Neural progenitor cell (in vitro differentiated cells): ENCODE measurements at regions not wholly inside any gene's neighbourhood (a gene's known extent, or its start where the extent isn't known, plus 50 kb on each side); places are given as distances from the start of the nearest gene placed in this dataset.

ENCODE experiments used
- CTCF ChIP-seq: fragments of 200-600 bp; sonication (generic); IDR thresholded peaks from 2 replicates; pipeline ENCODE4 v1.5.1; 2017; ENCODE audit warnings: antibody characterized with exemption, mild to moderate bottlenecking
- EZH2 ChIP-seq: fragments of 200-600 bp; sonication (generic); IDR thresholded peaks from 2 replicates; pipeline ENCODE4 v1.6.1; 2017; ENCODE audit warnings: antibody characterized with exemption, mild to moderate bottlenecking, moderate library complexity

- no peak for TF ChIP-seq CTCF
- no peak for TF ChIP-seq EZH2
Measured at GRCh38 chr2:228432116-228432515, 250.6 kb upstream of the SPHKAP start.
